IMR-90 (cell line): ENCODE measurements at regions not wholly inside any gene's neighbourhood (a gene's known extent, or its start where the extent isn't known, plus 50 kb on each side); places are given as distances from the start of the nearest gene placed in this dataset.

Experiments
- ATAC-seq: fragments of 200-7000 bp; cut with Tn5 transposase; 2 replicates; pipeline ENCODE4 v1.9.1; 2020; ENCODE audit warnings: low read depth, mild to moderate bottlenecking, moderate library complexity
- BruUV-seq: library from RNA; stranded (reverse); fragments of 400-500 nt; replicated peaks from 2 replicates; lab custom pipeline; 2021; lab: Mats Ljungman, UMichigan
- CTCF ChIA-PET: fragments of 300-600 bp; formaldehyde crosslinking; extraction: SDS; loops from one replicate; lab custom pipeline; 2021; ENCODE audit warnings: antibody characterized with exemption; lab: Yijun Ruan, JAX
- POLR2A ChIA-PET: fragments of 300-600 bp; sonication (Branson Sonifier 250); formaldehyde crosslinking; loops from one replicate; lab custom pipeline; 2022; ENCODE audit warnings: antibody characterized with exemption; ENCODE audit not compliant: unreplicated experiment; lab: Charles Lee
- DNase-seq: peaks from one replicate; pipeline ENCODE4 v3.0.0; 2013
- H2AFZ ChIP-seq: replicated peaks from 2 replicates; pipeline ENCODE3; 2013; ENCODE audit warnings: low read length, mild to moderate bottlenecking; ENCODE audit not compliant: poor library complexity
- H2AK5ac ChIP-seq: 2 replicates; pipeline ENCODE4 v1.6.1; 2013; ENCODE audit warnings: low read depth, low read length, inconsistent platforms
- H2AK9ac ChIP-seq: replicated peaks from 2 replicates; pipeline ENCODE3; 2013; ENCODE audit warnings: mild to moderate bottlenecking, low read depth, low read length, moderate library complexity; ENCODE audit not compliant: poor library complexity
- H2BK120ac ChIP-seq: 2 replicates; pipeline ENCODE4 v1.6.1; 2013; ENCODE audit warnings: low read depth, low read length, inconsistent platforms
- H2BK15ac ChIP-seq: 3 replicates; pipeline ENCODE4 v1.6.1; 2013; ENCODE audit warnings: low read depth, low read length, inconsistent platforms
- H2BK20ac ChIP-seq: 2 replicates; pipeline ENCODE4 v1.6.1; 2013; ENCODE audit warnings: low read depth, mild to moderate bottlenecking, inconsistent platforms, low read length, moderate library complexity
- H2BK5ac ChIP-seq: 2 replicates; pipeline ENCODE4 v1.6.1; 2013; ENCODE audit warnings: mild to moderate bottlenecking, low read depth, low read length, inconsistent platforms; ENCODE audit not compliant: poor library complexity, severe bottlenecking
- H3K14ac ChIP-seq: replicated peaks from 2 replicates; pipeline ENCODE4 v1.6.1; 2013; ENCODE audit warnings: low read depth, low read length, inconsistent platforms
- H3K18ac ChIP-seq: 2 replicates; pipeline ENCODE4 v1.6.1; 2013; ENCODE audit warnings: low read depth, low read length, control low read depth
- H3K23ac ChIP-seq: 2 replicates; pipeline ENCODE4 v1.6.1; 2013; ENCODE audit warnings: low read depth, low read length, inconsistent platforms
- H3K27ac ChIP-seq: 2 replicates; pipeline ENCODE4 v1.5.1; 2013; ENCODE audit warnings: mild to moderate bottlenecking, control low read depth, low read length; ENCODE audit not compliant: insufficient read depth
- H3K27me3 ChIP-seq: 2 replicates; pipeline ENCODE4 v1.6.1; 2013; ENCODE audit warnings: low read length; ENCODE audit not compliant: control insufficient read depth, insufficient read depth
- H3K36me3 ChIP-seq: 2 replicates; pipeline ENCODE4 v1.6.1; 2013; ENCODE audit warnings: low read length, mixed read lengths; ENCODE audit not compliant: control insufficient read depth, insufficient read depth
- H3K4ac ChIP-seq: 2 replicates; pipeline ENCODE4 v1.6.1; 2013; ENCODE audit warnings: low read depth, low read length, inconsistent platforms
- H3K4me1 ChIP-seq: 2 replicates; pipeline ENCODE4 v1.6.1; 2013; ENCODE audit warnings: low read length, mixed read lengths; ENCODE audit not compliant: control insufficient read depth, insufficient read depth
- H3K4me2 ChIP-seq: 2 replicates; pipeline ENCODE4 v1.6.1; 2013; ENCODE audit warnings: low read depth, mild to moderate bottlenecking, control low read depth, low read length, moderate library complexity
- H3K4me3 ChIP-seq: 2 replicates; pipeline ENCODE4 v1.5.1; 2013; ENCODE audit warnings: low read depth, mild to moderate bottlenecking, control low read depth, low read length, moderate library complexity; ENCODE audit not compliant: insufficient read depth
- H3K56ac ChIP-seq: 2 replicates; pipeline ENCODE4 v1.6.1; 2013; ENCODE audit warnings: low read length, inconsistent platforms; ENCODE audit not compliant: insufficient read depth; ENCODE audit errors: extremely low read depth
- H3K79me1 ChIP-seq, 2 experiments: 2 replicates each; pipeline ENCODE4 v1.6.1; 2013; ENCODE audit warnings: low read length in 2 of 2, inconsistent platforms in 1 of 2, low read depth in 1 of 2
- H3K9ac ChIP-seq: 2 replicates; pipeline ENCODE4 v1.6.1; 2013; ENCODE audit warnings: low read depth, low read length, control low read depth
- H3K9me1 ChIP-seq: 2 replicates; pipeline ENCODE4 v1.6.1; 2013; ENCODE audit warnings: low read length, inconsistent platforms; ENCODE audit not compliant: insufficient read depth
- H3K9me3 ChIP-seq: 2 replicates; pipeline ENCODE4 v1.6.1; 2013; ENCODE audit warnings: low read length; ENCODE audit not compliant: control insufficient read depth, insufficient read depth
- H4K20me1 ChIP-seq: 2 replicates; pipeline ENCODE4 v1.6.1; 2013; ENCODE audit warnings: low read length, inconsistent platforms; ENCODE audit not compliant: insufficient read depth
- H4K5ac ChIP-seq: 2 replicates; pipeline ENCODE4 v1.6.1; 2013; ENCODE audit warnings: mild to moderate bottlenecking, low read depth, low read length, control low read depth
- H4K8ac ChIP-seq, 2 experiments: 2 replicates each; pipeline ENCODE4 v1.6.1; 2013; ENCODE audit warnings: low read depth in 2 of 2, low read length in 2 of 2, control low read depth in 1 of 2, inconsistent platforms in 1 of 2
- H4K91ac ChIP-seq: 2 replicates; pipeline ENCODE4 v1.6.1; 2013; ENCODE audit warnings: low read depth, low read length, inconsistent platforms; ENCODE audit not compliant: insufficient read depth
- BHLHE40 ChIP-seq: fragments of 150-350 bp; IDR thresholded peaks from 2 replicates; pipeline ENCODE4 v1.6.1; 2016; ENCODE audit warnings: mild to moderate bottlenecking, low read depth, low read length
- CEBPB ChIP-seq: IDR thresholded peaks from 2 replicates; pipeline ENCODE4 v1.6.1; 2012; ENCODE audit warnings: low read depth, low read length, improper control_type of control experiment
- CHD1 ChIP-seq: IDR thresholded peaks from 2 replicates; pipeline ENCODE4 v1.6.1; 2012; ENCODE audit warnings: low read depth, low read length, improper control_type of control experiment
- CTCF ChIP-seq: conservative IDR thresholded peaks from 2 replicates; pipeline ENCODE4 v1.5.1; 2012; ENCODE audit warnings: mild to moderate bottlenecking, low read depth, low read length, improper control_type of control experiment
- ELK1 ChIP-seq: fragments of 150-350 bp; IDR thresholded peaks from 2 replicates; pipeline ENCODE4 v1.6.1; 2016; ENCODE audit warnings: low read depth, mild to moderate bottlenecking, low read length, moderate library complexity, borderline replicate concordance
- FOS ChIP-seq: fragments of 150-350 bp; IDR thresholded peaks from 2 replicates; pipeline ENCODE4 v1.6.1; 2016; ENCODE audit warnings: low read depth, low read length
- MAFK ChIP-seq: IDR thresholded peaks from 2 replicates; pipeline ENCODE4 v1.6.1; 2012; ENCODE audit warnings: low read depth, low read length, improper control_type of control experiment
- MAZ ChIP-seq: IDR thresholded peaks from 2 replicates; pipeline ENCODE4 v1.6.1; 2012; ENCODE audit warnings: low read depth, mild to moderate bottlenecking, low read length, improper control_type of control experiment, moderate library complexity, borderline replicate concordance
- MXI1 ChIP-seq: IDR thresholded peaks from 2 replicates; pipeline ENCODE4 v1.6.1; 2012; ENCODE audit warnings: low read depth, mild to moderate bottlenecking, low read length, moderate library complexity, borderline replicate concordance
- NFE2L2 ChIP-seq: fragments of 150-350 bp; IDR thresholded peaks from 2 replicates; pipeline ENCODE4 v1.6.1; 2016; ENCODE audit warnings: low read depth, mild to moderate bottlenecking, low read length
- POLR2A ChIP-seq: IDR thresholded peaks from 2 replicates; pipeline ENCODE4 v1.6.1; 2012; ENCODE audit warnings: mild to moderate bottlenecking, low read depth, low read length
- RCOR1 ChIP-seq: IDR thresholded peaks from 2 replicates; pipeline ENCODE4 v1.6.1; 2012; ENCODE audit warnings: mild to moderate bottlenecking, low read length, improper control_type of control experiment; ENCODE audit not compliant: insufficient replicate concordance
- RFX5 ChIP-seq: IDR thresholded peaks from 2 replicates; pipeline ENCODE4 v1.8.0; 2012; ENCODE audit warnings: low read depth, mild to moderate bottlenecking, low read length, moderate library complexity
- SMC3 ChIP-seq: fragments of 150-350 bp; IDR thresholded peaks from 2 replicates; pipeline ENCODE4 v1.6.1; 2016; ENCODE audit warnings: low read depth, mild to moderate bottlenecking, antibody characterized with exemption, low read length, moderate library complexity
- USF2 ChIP-seq: fragments of 150-350 bp; IDR thresholded peaks from 2 replicates; pipeline ENCODE4 v1.6.1; 2017; ENCODE audit warnings: mild to moderate bottlenecking, antibody characterized with exemption, low read length, low read depth
- WGBS, 2 experiments: methylation state at CpG; one replicate each; pipeline versions ENCODE4 v1.1.5 to v1.1.7; 2013; ENCODE audit warnings: missing lambda C conversion rate in 2 of 2; ENCODE audit not compliant: insufficient read length in 1 of 2; ENCODE audit errors: extremely low coverage in 2 of 2; 5-methylcytosine and 5-hydroxymethylcytosine counted together
- dilution Hi-C: fragments of 300-500 bp; cut with HindIII; formaldehyde crosslinking; loops from one replicate; pipeline ENCODE4 v1.14.3; 2018; ENCODE audit warnings: low sequenced_read_pairs; ENCODE audit not compliant: unreplicated experiment
- in situ Hi-C: fragments of 300-500 bp; cut with MboI; formaldehyde crosslinking; loops from 3 replicates; pipeline ENCODE4 v1.14.3; 2019; ENCODE audit warnings: low sequenced_read_pairs, inconsistent platforms, mixed read lengths
- intact Hi-C: fragments of 100-400 bp; cut with micrococcal nuclease; formaldehyde crosslinking; loops from 2 replicates; pipeline ENCODE4 v1.10.0; 2022

- no peak overlapping the region for H2BK120ac ChIP-seq
- intact Hi-C loops, result no loop called here
- H2BK5ac ChIP-seq, result peak overlapping the region; percentile 74
- H3K4me1 ChIP-seq, result no peaks in the 10 kb centered on the region
- no peak overlapping the region for H3K4me3 ChIP-seq
- no peak overlapping the region for H4K91ac ChIP-seq
- H3K4ac ChIP-seq, result no peak overlapping the region
- no peak overlapping the region for H3K4me2 ChIP-seq
- WGBS, 2 experiments, result 61% methylated on average over 4 of the region's 4 CpGs; no CpG with 5 or more reads in 1 of the 2 experiments
- no peak overlapping the region for H2BK20ac ChIP-seq
- H4K20me1 ChIP-seq, result no peaks in the 10 kb centered on the region; the same call in 1 of the 2 replicates
- H3K27ac ChIP-seq, result no peak overlapping the region
- no peaks in the 10 kb centered on the region for H3K36me3 ChIP-seq
- peak overlapping the region; percentile 16 for H2AFZ ChIP-seq
- BruUV-seq, result no TSS peak
- in situ Hi-C loops, result no loop called here
- DNase-seq (no peak), ATAC-seq (no peak)
- H3K9ac ChIP-seq, result no peak overlapping the region
- H4K5ac ChIP-seq, result no peak overlapping the region
- H4K8ac ChIP-seq, result no peak overlapping the region
- TF ChIP-seq CEBPB (no peak), CTCF (no peak), MXI1 (no peak), USF2 (no peak), MAFK (no peak), MAZ (no peak), FOS (no peak), POLR2A (no peak), ELK1 (no peak), SMC3 (no peak), CHD1 (no peak), BHLHE40 (no peak), NFE2L2 (no peak), RFX5 (no peak), RCOR1 (no peak)
- H3K56ac ChIP-seq, result no peak overlapping the region
- H3K14ac ChIP-seq, result no peak overlapping the region
- H2AK5ac ChIP-seq, result no peak overlapping the region
- H3K23ac ChIP-seq, result no peak overlapping the region
- ChIA-PET CTCF (no interaction called here), POLR2A (no interaction called here)
- no peaks in the 10 kb centered on the region for H3K9me1 ChIP-seq
- no peaks in the 10 kb centered on the region for H3K79me1 ChIP-seq
- no peak overlapping the region for H3K18ac ChIP-seq
- H3K9me3 ChIP-seq, result no peaks in the 10 kb centered on the region; the same call in 1 of the 2 replicates
- dilution Hi-C loops, result no loop called here
- no peak overlapping the region for H2BK15ac ChIP-seq
- H2AK9ac ChIP-seq, result peak overlapping the region; percentile 43
- H3K27me3 ChIP-seq, result no peaks in the 10 kb centered on the region
Observed at GRCh38 chr16:48930951-48931553, 321.1 kb upstream of the N4BP1 start.
